ENCODE measurements at regions not wholly inside any gene's neighbourhood (a gene's known extent, or its start where the extent isn't known, plus 50 kb on each side); places are given as distances from the start of the nearest gene placed in this dataset.

- intact Hi-C loops (cut with micrococcal nuclease): no loop called here
- Mint-ChIP-seq H3K4me3 (no peak overlapping the region), H3K4me1 (ENCODE audit: low read depth) (peaks cover 46% of the 10 kb centered on the region)
Observed at GRCh38 chr10:4265964-4266363, 481.0 kb upstream of the KLF6 start.

GRCh38 chr10:4264209-4264865, 479.3 kb upstream of the KLF6 start:
- Mint-ChIP-seq H3K27me3 (no peaks in the 10 kb centered on the region), H3K4me1 (ENCODE audit: low read depth) (peaks cover 38% of the 10 kb centered on the region), H3K4me3 (no peak overlapping the region), H3K36me3 (ENCODE audit: low read depth) (no peaks in the 10 kb centered on the region), H3K9me3 (no peaks in the 10 kb centered on the region), H3K27ac (peak overlapping the region; percentile 28)
- intact Hi-C loops (cut with micrococcal nuclease): no loop called here

More at GRCh38 chr10:4265964-4266363, 481.0 kb upstream of the KLF6 start:
- Mint-ChIP-seq H3K36me3 (ENCODE audit: low read depth) (no peaks in the 10 kb centered on the region), H3K27ac (no peak overlapping the region), H3K27me3 (no peaks in the 10 kb centered on the region), H3K9me3 (no peaks in the 10 kb centered on the region)

DNA sequence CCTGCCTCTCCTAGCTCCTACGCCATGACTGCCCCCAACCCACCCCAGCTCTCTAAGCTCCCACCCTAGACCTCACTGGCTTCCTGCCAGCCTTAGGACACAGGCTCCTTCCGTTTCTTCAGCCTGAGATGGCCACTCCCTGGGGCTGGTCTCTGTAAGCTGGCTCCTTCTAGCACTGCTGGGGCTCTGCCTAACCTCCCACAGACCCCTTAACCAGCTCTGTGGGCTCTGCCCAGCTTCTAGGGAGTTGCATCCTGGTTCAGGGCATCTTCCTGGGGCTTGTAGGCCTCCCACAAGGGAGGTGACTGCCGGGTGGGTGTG, 478.6 kb upstream of the KLF6 start:
- intact Hi-C loops (cut with micrococcal nuclease): no loop called here
- Mint-ChIP-seq H3K4me3 (no peak overlapping the region), H3K9me3 (no peaks in the 10 kb centered on the region), H3K27ac (peak overlapping the region; percentile 28), H3K36me3 (ENCODE audit: low read depth) (no peaks in the 10 kb centered on the region), H3K27me3 (no peaks in the 10 kb centered on the region), H3K4me1 (ENCODE audit: low read depth) (peaks cover 34% of the 10 kb centered on the region)

DNA sequence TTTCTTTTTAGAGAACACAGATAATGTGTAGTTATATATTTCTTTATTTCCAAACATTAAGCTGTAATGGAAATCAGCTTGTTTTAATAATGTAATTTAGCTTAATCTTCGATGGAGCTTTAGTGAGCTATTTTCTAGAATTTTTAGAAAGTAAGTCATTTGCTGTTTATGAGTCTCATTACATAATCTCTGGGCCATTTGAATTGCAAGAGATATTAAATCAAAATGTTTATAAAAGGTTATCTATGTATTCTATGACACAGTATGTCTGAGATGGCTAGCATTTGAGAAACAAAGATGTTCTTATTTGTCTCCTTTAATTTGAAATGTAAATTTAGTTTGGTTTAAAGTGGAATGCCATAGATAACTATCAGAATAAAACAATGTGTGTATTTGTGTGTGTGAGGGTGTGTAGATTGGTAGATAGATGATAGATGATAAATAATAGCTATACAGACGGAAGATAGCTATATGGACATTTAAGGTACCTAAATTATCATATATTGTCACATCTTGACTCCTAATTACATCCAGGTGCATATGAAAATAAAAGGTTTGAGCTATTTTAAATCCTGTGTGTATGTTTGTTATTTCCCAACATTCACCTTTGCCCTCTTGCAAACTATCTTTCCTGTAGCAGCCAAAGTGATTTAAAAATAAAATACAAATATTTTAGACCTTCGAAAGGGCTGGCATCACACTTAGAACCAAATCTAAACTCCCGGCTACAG, 478.0 kb upstream of the KLF6 start:
- intact Hi-C loops (cut with micrococcal nuclease): no loop called here
- H3K4me1 Mint-ChIP-seq (ENCODE audit: low read depth): peaks cover 29% of the 10 kb centered on the region
- H3K27ac Mint-ChIP-seq: peak overlapping the region; percentile 28
- no peaks in the 10 kb centered on the region for H3K36me3 Mint-ChIP-seq (ENCODE audit: low read depth)
- peaks cover under 1% of the 10 kb centered on the region for H3K27me3 Mint-ChIP-seq
- no peak overlapping the region for H3K4me3 Mint-ChIP-seq
- no peaks in the 10 kb centered on the region for H3K9me3 Mint-ChIP-seq

GRCh38 chr10:4262449-4262848, 477.4 kb upstream of the KLF6 start:
- intact Hi-C loops (cut with micrococcal nuclease): no loop called here
- Mint-ChIP-seq H3K9me3 (no peaks in the 10 kb centered on the region), H3K27me3 (peaks cover 2% of the 10 kb centered on the region), H3K27ac (no peak overlapping the region), H3K4me1 (ENCODE audit: low read depth) (peaks cover 27% of the 10 kb centered on the region), H3K4me3 (no peak overlapping the region), H3K36me3 (ENCODE audit: low read depth) (no peaks in the 10 kb centered on the region)

DNA sequence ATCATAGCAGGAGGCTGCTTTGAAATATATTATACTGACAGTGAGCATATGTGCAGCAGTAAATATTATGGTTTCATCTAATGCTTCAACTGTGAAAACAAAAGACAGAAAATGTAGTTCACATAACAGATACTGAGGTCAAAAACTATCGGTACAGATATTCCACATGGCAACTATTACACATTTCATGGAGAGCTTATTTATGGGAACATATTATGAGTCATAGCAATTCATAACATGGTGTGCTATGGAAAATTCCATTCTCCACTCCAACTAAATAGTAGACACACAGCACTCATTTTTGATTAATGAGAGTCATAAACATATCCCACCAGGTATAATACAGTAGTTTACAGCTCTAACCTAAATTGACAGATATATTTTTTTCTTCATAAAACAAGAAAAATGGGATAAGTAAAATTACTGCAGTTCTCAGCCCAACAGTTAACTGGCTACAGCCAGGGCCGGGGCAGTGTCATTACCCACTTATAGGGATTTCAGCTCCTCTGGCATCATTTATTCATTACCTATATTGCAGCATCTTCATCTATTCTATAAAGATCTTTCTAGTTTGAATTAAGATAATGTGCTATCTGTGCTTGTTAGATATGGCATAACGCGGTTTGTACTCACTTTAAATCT, 475.6 kb upstream of the KLF6 start:
- Mint-ChIP-seq H3K27me3 (peaks cover 2% of the 10 kb centered on the region), H3K36me3 (ENCODE audit: low read depth) (peaks cover 6% of the 10 kb centered on the region), H3K4me1 (ENCODE audit: low read depth) (peaks cover 12% of the 10 kb centered on the region), H3K4me3 (no peak overlapping the region), H3K27ac (no peak overlapping the region), H3K9me3 (peaks cover 9% of the 10 kb centered on the region)
- intact Hi-C loops (cut with micrococcal nuclease): no loop called here

- H3K9me3 Mint-ChIP-seq: peaks cover 26% of the 10 kb centered on the region
- H3K27me3 Mint-ChIP-seq: peaks cover 4% of the 10 kb centered on the region
- no peak overlapping the region for H3K27ac Mint-ChIP-seq
- no peak overlapping the region for H3K4me3 Mint-ChIP-seq
- no peaks in the 10 kb centered on the region for H3K4me1 Mint-ChIP-seq (ENCODE audit: low read depth)
- intact Hi-C loops (cut with micrococcal nuclease): no loop called here
- H3K36me3 Mint-ChIP-seq (ENCODE audit: low read depth): peaks cover 12% of the 10 kb centered on the region
Observed at GRCh38 chr10:4257939-4258465, 473.0 kb upstream of the KLF6 start.

DNA sequence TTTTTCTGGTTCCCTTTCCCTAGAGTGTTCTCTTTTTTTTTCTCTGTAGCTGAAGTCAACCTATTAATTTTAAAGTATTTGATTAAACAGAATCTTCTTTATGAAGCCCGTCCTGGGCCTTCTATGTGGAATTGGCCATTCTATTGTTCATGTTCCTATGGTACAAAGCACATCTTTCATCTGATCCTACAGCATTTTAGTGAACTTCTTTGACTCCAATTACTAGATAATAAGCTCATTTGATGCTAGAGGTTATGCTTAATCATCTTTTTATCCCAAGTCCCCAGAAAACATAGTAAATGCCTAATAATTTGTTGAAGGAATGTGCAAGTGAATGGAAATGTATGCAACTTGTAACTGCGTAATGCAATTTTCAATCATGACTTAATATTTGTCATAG, 472.0 kb upstream of the KLF6 start:
- intact Hi-C loops (cut with micrococcal nuclease): no loop called here
- no peak overlapping the region for H3K27ac Mint-ChIP-seq
- H3K27me3 Mint-ChIP-seq: peaks cover 4% of the 10 kb centered on the region
- H3K4me1 Mint-ChIP-seq (ENCODE audit: low read depth): no peaks in the 10 kb centered on the region
- peaks cover 26% of the 10 kb centered on the region for H3K9me3 Mint-ChIP-seq
- H3K4me3 Mint-ChIP-seq: no peak overlapping the region
- H3K36me3 Mint-ChIP-seq (ENCODE audit: low read depth): peaks cover 12% of the 10 kb centered on the region

GRCh38 chr10:4255751-4256150, 470.7 kb upstream of the KLF6 start:
- intact Hi-C loops (cut with micrococcal nuclease): no loop called here
- H3K4me3 Mint-ChIP-seq: no peak overlapping the region
- peaks cover 12% of the 10 kb centered on the region for H3K36me3 Mint-ChIP-seq (ENCODE audit: low read depth)
- H3K27ac Mint-ChIP-seq: no peak overlapping the region
- peaks cover 4% of the 10 kb centered on the region for H3K27me3 Mint-ChIP-seq
- peaks cover 26% of the 10 kb centered on the region for H3K9me3 Mint-ChIP-seq
- no peaks in the 10 kb centered on the region for H3K4me1 Mint-ChIP-seq (ENCODE audit: low read depth)

- Mint-ChIP-seq H3K4me3 (no peak overlapping the region), H3K36me3 (ENCODE audit: low read depth) (peaks cover 12% of the 10 kb centered on the region), H3K9me3 (peaks cover 26% of the 10 kb centered on the region), H3K4me1 (ENCODE audit: low read depth) (peaks cover 11% of the 10 kb centered on the region), H3K27ac (no peak overlapping the region), H3K27me3 (peaks cover 12% of the 10 kb centered on the region)
- intact Hi-C loops (cut with micrococcal nuclease): no loop called here
Observed at GRCh38 chr10:4254101-4254994, 469.3 kb upstream of the KLF6 start.

- no peak overlapping the region for H3K27ac Mint-ChIP-seq
- H3K36me3 Mint-ChIP-seq (ENCODE audit: low read depth): peaks cover 12% of the 10 kb centered on the region
- peaks cover 26% of the 10 kb centered on the region for H3K9me3 Mint-ChIP-seq
- H3K27me3 Mint-ChIP-seq: peaks cover 18% of the 10 kb centered on the region
- H3K4me3 Mint-ChIP-seq: no peak overlapping the region
- peaks cover 13% of the 10 kb centered on the region for H3K4me1 Mint-ChIP-seq (ENCODE audit: low read depth)
- intact Hi-C loops (cut with micrococcal nuclease): no loop called here
Observed at GRCh38 chr10:4252701-4253100, 467.7 kb upstream of the KLF6 start.

- peaks cover 16% of the 10 kb centered on the region for H3K9me3 Mint-ChIP-seq
- H3K27ac Mint-ChIP-seq: no peak overlapping the region
- intact Hi-C loops (cut with micrococcal nuclease): no loop called here
Observed at GRCh38 chr10:4250587-4250887, 465.5 kb upstream of the KLF6 start.

GRCh38 chr10:4249841-4250586, 465.0 kb upstream of the KLF6 start:
- no peak overlapping the region for H3K4me3 Mint-ChIP-seq
- peaks cover under 1% of the 10 kb centered on the region for H3K36me3 Mint-ChIP-seq (ENCODE audit: low read depth)
- H3K9me3 Mint-ChIP-seq: peaks cover 11% of the 10 kb centered on the region
- H3K27ac Mint-ChIP-seq: peak overlapping the region; percentile 37
- peaks cover 30% of the 10 kb centered on the region for H3K27me3 Mint-ChIP-seq
- H3K4me1 Mint-ChIP-seq (ENCODE audit: low read depth): peaks cover 23% of the 10 kb centered on the region
- intact Hi-C loops (cut with micrococcal nuclease): no loop called here

More at GRCh38 chr10:4250587-4250887, 465.5 kb upstream of the KLF6 start:
- H3K36me3 Mint-ChIP-seq (ENCODE audit: low read depth): peaks cover 6% of the 10 kb centered on the region
- H3K4me3 Mint-ChIP-seq: no peak overlapping the region
- peaks cover 28% of the 10 kb centered on the region for H3K27me3 Mint-ChIP-seq
- H3K4me1 Mint-ChIP-seq (ENCODE audit: low read depth): peaks cover 23% of the 10 kb centered on the region
